Stimulated activated CD4-positive, alpha-beta T cell treated with anti-CD3 and anti-CD28 coated beads, Interleukin-4, amount 100 ng/mL, for 24 hours (primary cell): ENCODE measurements at regions not wholly inside any gene's neighbourhood (a gene's known extent, or its start where the extent isn't known, plus 50 kb on each side); places are given as distances from the start of the nearest gene placed in this dataset.

Experiments used
- DNase-seq: peaks from one replicate; pipeline ENCODE4 v3.0.0-alpha.2; 2020

GRCh38 chr3:25272090-25272489 lies 156.0 kb upstream of the RARB start:
- DNase-seq: no peak

GRCh38 chr3:25273582-25274171 lies 154.4 kb upstream of the RARB start:
- no peak for DNase-seq

- DNase-seq: no peak
Measured at GRCh38 chr3:25277503-25277902, 150.6 kb upstream of the RARB start.

- no peak for DNase-seq
Measured at GRCh38 chr3:25281041-25281731, 146.9 kb upstream of the RARB start.

GRCh38 chr3:25281732-25282126 lies 146.3 kb upstream of the RARB start:
- no peak for DNase-seq

GRCh38 chr3:25283613-25284012 lies 144.4 kb upstream of the RARB start:
- DNase-seq: no peak

GRCh38 chr3:25284249-25284648 lies 143.8 kb upstream of the RARB start:
- no peak for DNase-seq

GRCh38 chr3:25287291-25287884 lies 140.7 kb upstream of the RARB start:
- no peak for DNase-seq

- DNase-seq: no peak
Measured at GRCh38 chr3:25288413-25288812, 139.7 kb upstream of the RARB start.

GRCh38 chr3:25289156-25289555 lies 138.9 kb upstream of the RARB start:
- DNase-seq: no peak

- no peak for DNase-seq
Measured at GRCh38 chr3:25289663-25290062, 138.4 kb upstream of the RARB start.

GRCh38 chr3:25291481-25291905 lies 136.6 kb upstream of the RARB start:
- no peak for DNase-seq

GRCh38 chr3:25292036-25292435 lies 136.0 kb upstream of the RARB start:
- DNase-seq: no peak

GRCh38 chr3:25292595-25292994 lies 135.5 kb upstream of the RARB start:
- no peak for DNase-seq

GRCh38 chr3:25293736-25294135 lies 134.3 kb upstream of the RARB start:
- no peak for DNase-seq

GRCh38 chr3:25294169-25294805 lies 133.8 kb upstream of the RARB start:
- no peak for DNase-seq

GRCh38 chr3:25297667-25298585 lies 130.1 kb upstream of the RARB start:
- no peak for DNase-seq

GRCh38 chr3:25300141-25300540 lies 127.9 kb upstream of the RARB start:
- DNase-seq: no peak

- no peak for DNase-seq
Measured at GRCh38 chr3:25304916-25305315, 123.1 kb upstream of the RARB start.

GRCh38 chr3:25306066-25306465 lies 122.0 kb upstream of the RARB start:
- no peak for DNase-seq

- DNase-seq: no peak
Measured at GRCh38 chr3:25306705-25307104, 121.4 kb upstream of the RARB start.

- no peak for DNase-seq
Measured at GRCh38 chr3:25313286-25313685, 114.8 kb upstream of the RARB start.
